Dendritic cell treated with granulocyte-macrophage colony-stimulating factor and Interleukin-4, amounts not matched to agents 40 ng/mL and 50 ng/mL, for 4 days (primary cell): ENCODE measurements at regions not wholly inside any gene's neighbourhood (a gene's known extent, or its start where the extent isn't known, plus 50 kb on each side); places are given as distances from the start of the nearest gene placed in this dataset.

Experiments used
- H3K27ac Mint-ChIP-seq: one replicate; pipeline ENCODE4 v1.8.0; 2022; ENCODE audit warnings: mild to moderate bottlenecking, mixed read lengths
- H3K27me3 Mint-ChIP-seq: one replicate; pipeline ENCODE4 v1.8.0; 2022; ENCODE audit warnings: mild to moderate bottlenecking, mixed read lengths
- H3K36me3 Mint-ChIP-seq: one replicate; pipeline ENCODE4 v1.8.0; 2022; ENCODE audit warnings: low read depth, mixed read lengths
- H3K4me1 Mint-ChIP-seq: one replicate; pipeline ENCODE4 v1.8.0; 2022; ENCODE audit warnings: low read depth, mixed read lengths
- H3K4me3 Mint-ChIP-seq: one replicate; pipeline ENCODE4 v1.8.0; 2022; ENCODE audit warnings: mild to moderate bottlenecking, moderate library complexity, mixed read lengths
- H3K9me3 Mint-ChIP-seq: one replicate; pipeline ENCODE4 v1.8.0; 2022; ENCODE audit warnings: mixed read lengths
- intact Hi-C: fragments of 100-400 bp; cut with micrococcal nuclease; formaldehyde crosslinking; loops from one replicate; pipeline ENCODE4 v1.15.0; 2022

- Mint-ChIP-seq H3K27me3 (no peaks in the 10 kb centered on the region), H3K36me3 (no peaks in the 10 kb centered on the region), H3K4me3 (no peak overlapping the region), H3K4me1 (no peaks in the 10 kb centered on the region), H3K27ac (no peak overlapping the region), H3K9me3 (no peaks in the 10 kb centered on the region)
- intact Hi-C loops: no loop called here
These were observed 650.8 kb upstream of the KIRREL3 start for GRCh38 chr11:127651175-127651887.

DNA sequence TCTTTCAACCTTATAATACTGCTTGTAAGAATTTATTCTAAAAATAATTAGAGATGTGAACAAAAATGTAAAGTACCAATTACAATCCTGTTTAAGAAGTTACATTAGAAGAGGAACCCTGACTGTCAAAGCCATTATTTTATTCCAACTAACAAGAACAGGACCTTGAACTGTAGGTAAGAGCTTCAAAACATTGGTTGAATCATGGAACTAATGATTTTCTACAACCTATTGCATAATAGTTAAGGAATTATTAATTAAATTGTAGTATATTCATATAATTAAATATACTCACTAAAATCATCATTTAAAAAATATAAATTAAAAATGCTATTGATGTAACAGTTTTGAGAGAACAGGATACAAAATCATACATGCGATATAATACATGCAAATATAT, 649.4 kb upstream of the KIRREL3 start:
- no peak overlapping the region for H3K4me3 Mint-ChIP-seq
- H3K27ac Mint-ChIP-seq: no peak overlapping the region
- intact Hi-C loops: no loop called here
- H3K27me3 Mint-ChIP-seq: no peaks in the 10 kb centered on the region
- H3K9me3 Mint-ChIP-seq: no peaks in the 10 kb centered on the region
- no peaks in the 10 kb centered on the region for H3K36me3 Mint-ChIP-seq
- H3K4me1 Mint-ChIP-seq: no peaks in the 10 kb centered on the region

DNA sequence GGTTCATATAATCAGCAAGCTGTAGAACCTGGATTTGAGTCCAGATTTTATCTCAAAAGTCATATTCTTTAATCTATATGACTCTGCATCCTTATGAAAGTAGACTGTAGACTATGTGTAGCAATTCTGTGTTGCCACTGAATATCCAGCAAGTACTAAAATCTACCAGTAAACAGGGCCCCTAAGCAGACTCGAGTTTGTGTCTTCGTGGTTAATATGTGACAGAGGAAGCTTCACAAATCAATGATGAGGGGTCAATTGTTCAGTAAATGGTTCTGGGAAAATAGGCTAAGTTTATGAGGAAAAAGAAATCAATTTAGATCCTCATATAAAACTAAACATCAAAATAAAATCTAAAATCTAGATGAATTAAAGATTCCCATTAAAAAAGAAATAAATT, 648.5 kb upstream of the KIRREL3 start:
- H3K27ac Mint-ChIP-seq: no peak overlapping the region
- intact Hi-C loops: no loop called here
- H3K4me3 Mint-ChIP-seq: no peak overlapping the region
- no peaks in the 10 kb centered on the region for H3K4me1 Mint-ChIP-seq
- H3K36me3 Mint-ChIP-seq: no peaks in the 10 kb centered on the region
- no peaks in the 10 kb centered on the region for H3K9me3 Mint-ChIP-seq
- H3K27me3 Mint-ChIP-seq: no peaks in the 10 kb centered on the region

GRCh38 chr11:127648583-127648982, 648.0 kb upstream of the KIRREL3 start:
- H3K4me1 Mint-ChIP-seq: no peaks in the 10 kb centered on the region
- H3K36me3 Mint-ChIP-seq: no peaks in the 10 kb centered on the region
- intact Hi-C loops: no loop called here
- H3K9me3 Mint-ChIP-seq: no peaks in the 10 kb centered on the region
- no peak overlapping the region for H3K4me3 Mint-ChIP-seq
- H3K27me3 Mint-ChIP-seq: no peaks in the 10 kb centered on the region
- H3K27ac Mint-ChIP-seq: no peak overlapping the region

GRCh38 chr11:127644366-127644765, 643.8 kb upstream of the KIRREL3 start:
- Mint-ChIP-seq H3K9me3 (no peaks in the 10 kb centered on the region), H3K4me1 (no peaks in the 10 kb centered on the region), H3K27ac (no peak overlapping the region), H3K4me3 (no peak overlapping the region), H3K27me3 (no peaks in the 10 kb centered on the region), H3K36me3 (no peaks in the 10 kb centered on the region)
- intact Hi-C loops: no loop called here

DNA sequence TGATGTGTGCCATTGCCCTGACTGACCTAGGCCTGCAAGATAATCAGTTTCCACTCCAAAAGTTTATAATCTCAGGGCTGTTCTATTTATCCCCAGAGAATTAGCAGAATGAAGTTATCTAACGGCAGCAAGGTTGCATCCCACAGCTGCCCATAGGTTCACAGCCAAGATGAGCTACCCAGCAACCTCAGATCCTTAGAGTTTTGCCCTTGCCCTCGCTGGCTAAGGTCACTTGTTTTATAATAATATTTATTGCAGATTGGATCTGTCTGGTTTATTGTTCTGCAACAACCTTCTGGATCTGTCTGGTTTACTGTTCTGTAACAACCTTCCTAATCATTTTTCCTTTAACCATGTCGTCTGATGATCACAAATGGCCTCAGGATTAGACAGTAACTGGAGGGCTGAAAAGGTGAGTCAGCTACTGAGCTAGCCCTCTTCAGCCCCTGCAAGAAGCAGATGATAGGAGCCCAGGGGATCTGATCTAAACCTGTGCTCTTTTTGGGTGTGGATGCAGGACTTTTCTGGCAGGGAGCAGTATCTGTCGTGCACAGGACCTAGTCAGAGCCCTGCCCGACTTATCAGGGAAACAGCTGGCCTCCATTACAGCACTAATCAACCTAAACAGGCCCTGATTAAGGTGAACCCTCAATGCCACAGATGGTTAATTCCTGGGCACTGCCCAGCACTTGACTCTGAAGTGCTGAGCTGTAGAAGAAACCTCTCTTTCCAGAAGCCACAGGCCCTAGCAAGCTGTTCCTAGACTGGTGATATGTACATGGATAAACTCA, 642.9 kb upstream of the KIRREL3 start:
- H3K27me3 Mint-ChIP-seq: no peaks in the 10 kb centered on the region
- H3K4me3 Mint-ChIP-seq: no peak overlapping the region
- no peaks in the 10 kb centered on the region for H3K9me3 Mint-ChIP-seq
- H3K4me1 Mint-ChIP-seq: no peaks in the 10 kb centered on the region
- intact Hi-C loops: no loop called here
- no peaks in the 10 kb centered on the region for H3K36me3 Mint-ChIP-seq
- no peak overlapping the region for H3K27ac Mint-ChIP-seq

- no peaks in the 10 kb centered on the region for H3K27me3 Mint-ChIP-seq
- intact Hi-C loops: no loop called here
- H3K9me3 Mint-ChIP-seq: no peaks in the 10 kb centered on the region
- H3K4me3 Mint-ChIP-seq: no peak overlapping the region
- H3K4me1 Mint-ChIP-seq: no peaks in the 10 kb centered on the region
- no peak overlapping the region for H3K27ac Mint-ChIP-seq
- H3K36me3 Mint-ChIP-seq: no peaks in the 10 kb centered on the region
These were observed 640.2 kb upstream of the KIRREL3 start for GRCh38 chr11:127640561-127641451.

DNA sequence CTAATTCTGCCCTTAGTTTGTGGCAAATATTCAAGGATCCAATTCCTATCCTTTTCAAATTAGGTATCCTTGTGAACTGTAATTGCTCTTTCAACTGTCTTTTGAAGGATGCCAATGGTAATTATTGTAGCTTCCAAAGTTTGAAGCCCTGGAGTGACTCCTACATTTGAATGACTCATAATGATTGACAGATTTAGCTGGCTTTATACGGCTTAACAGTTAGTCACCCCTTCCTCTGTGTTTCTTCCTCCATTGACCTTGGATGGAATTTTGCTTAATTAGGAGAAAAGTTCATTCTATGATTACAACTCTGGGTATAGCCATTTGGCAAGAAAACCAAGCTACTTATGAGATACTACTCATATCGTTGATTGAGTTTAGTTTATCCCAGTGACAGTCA, 639.3 kb upstream of the KIRREL3 start:
- H3K27me3 Mint-ChIP-seq: no peaks in the 10 kb centered on the region
- H3K4me1 Mint-ChIP-seq: no peaks in the 10 kb centered on the region
- intact Hi-C loops: no loop called here
- H3K4me3 Mint-ChIP-seq: no peak overlapping the region
- no peak overlapping the region for H3K27ac Mint-ChIP-seq
- H3K36me3 Mint-ChIP-seq: no peaks in the 10 kb centered on the region
- no peaks in the 10 kb centered on the region for H3K9me3 Mint-ChIP-seq

DNA sequence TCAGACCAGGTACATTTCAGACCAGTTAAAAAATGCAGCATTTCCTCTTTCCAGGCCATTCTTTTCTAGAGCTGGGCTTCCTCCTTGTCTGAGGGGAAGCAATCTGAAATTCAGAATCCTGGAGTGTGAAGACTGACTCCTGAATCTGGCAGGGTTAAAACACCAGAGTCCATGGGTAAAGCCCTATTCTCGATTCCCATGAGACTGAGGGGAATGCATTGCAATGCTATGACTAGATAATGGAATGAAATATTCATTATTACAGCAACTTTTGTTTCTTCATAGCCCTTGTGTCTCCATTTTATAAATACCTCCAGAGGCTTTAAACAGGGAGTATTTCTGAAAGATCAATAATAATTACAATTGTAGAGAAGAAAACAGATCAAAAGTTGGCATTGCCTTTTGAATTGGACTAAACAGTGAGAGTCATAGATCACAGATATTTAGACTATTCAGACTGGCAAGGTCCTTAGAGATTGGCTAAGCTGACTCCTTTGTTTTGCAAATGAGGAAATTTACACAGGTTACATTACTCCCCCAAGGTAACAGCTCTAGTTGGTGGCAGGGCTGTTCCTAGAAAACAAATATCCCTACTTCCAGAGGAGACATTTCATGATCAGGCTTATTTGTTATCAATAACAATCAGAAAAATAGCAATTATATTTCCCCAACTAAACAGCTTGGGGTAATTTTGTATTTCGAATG, 632.6 kb upstream of the KIRREL3 start:
- H3K4me1 Mint-ChIP-seq: no peaks in the 10 kb centered on the region
- no peak overlapping the region for H3K4me3 Mint-ChIP-seq
- intact Hi-C loops: no loop called here
- no peak overlapping the region for H3K27ac Mint-ChIP-seq
- no peaks in the 10 kb centered on the region for H3K27me3 Mint-ChIP-seq
- no peaks in the 10 kb centered on the region for H3K36me3 Mint-ChIP-seq
- no peaks in the 10 kb centered on the region for H3K9me3 Mint-ChIP-seq

- intact Hi-C loops: no loop called here
- no peaks in the 10 kb centered on the region for H3K4me1 Mint-ChIP-seq
- no peak overlapping the region for H3K4me3 Mint-ChIP-seq
- H3K9me3 Mint-ChIP-seq: no peaks in the 10 kb centered on the region
- H3K27ac Mint-ChIP-seq: no peak overlapping the region
- H3K27me3 Mint-ChIP-seq: no peaks in the 10 kb centered on the region
- H3K36me3 Mint-ChIP-seq: no peaks in the 10 kb centered on the region
These were observed 632.0 kb upstream of the KIRREL3 start for GRCh38 chr11:127632546-127632945.

DNA sequence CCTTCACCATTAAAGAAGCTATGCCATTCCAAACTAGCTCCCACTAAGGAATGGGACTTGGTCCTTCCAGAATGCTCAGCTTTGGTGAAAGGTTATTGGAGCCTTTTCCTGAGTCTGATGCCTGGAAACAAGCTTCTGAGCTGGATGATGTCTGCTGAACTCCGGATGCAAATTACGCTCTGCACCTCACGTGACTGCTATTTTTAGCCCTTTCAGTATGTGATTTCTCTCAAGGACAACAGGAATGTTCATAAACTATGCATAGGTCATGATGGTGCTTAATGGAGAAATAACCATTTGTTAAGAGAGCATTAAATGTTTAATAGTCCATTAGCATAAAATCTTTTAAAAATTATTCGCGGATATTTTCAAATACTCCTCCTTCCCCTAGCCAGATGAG, 631.4 kb upstream of the KIRREL3 start:
- Mint-ChIP-seq H3K4me1 (no peaks in the 10 kb centered on the region), H3K27me3 (no peaks in the 10 kb centered on the region), H3K36me3 (no peaks in the 10 kb centered on the region), H3K27ac (no peak overlapping the region), H3K9me3 (no peaks in the 10 kb centered on the region), H3K4me3 (no peak overlapping the region)
- intact Hi-C loops: no loop called here

- no peaks in the 10 kb centered on the region for H3K27me3 Mint-ChIP-seq
- H3K9me3 Mint-ChIP-seq: no peaks in the 10 kb centered on the region
- no peaks in the 10 kb centered on the region for H3K4me1 Mint-ChIP-seq
- H3K4me3 Mint-ChIP-seq: no peak overlapping the region
- H3K27ac Mint-ChIP-seq: no peak overlapping the region
- no peaks in the 10 kb centered on the region for H3K36me3 Mint-ChIP-seq
- intact Hi-C loops: no loop called here
These were observed 628.6 kb upstream of the KIRREL3 start for GRCh38 chr11:127629200-127629599.

- Mint-ChIP-seq H3K27me3 (no peaks in the 10 kb centered on the region), H3K4me3 (no peak overlapping the region), H3K4me1 (no peaks in the 10 kb centered on the region), H3K27ac (no peak overlapping the region), H3K36me3 (no peaks in the 10 kb centered on the region), H3K9me3 (no peaks in the 10 kb centered on the region)
- intact Hi-C loops: no loop called here
These were observed 627.9 kb upstream of the KIRREL3 start for GRCh38 chr11:127628458-127628785.
